ENCODE measurements at regions not wholly inside any gene's neighbourhood (a gene's known extent, or its start where the extent isn't known, plus 50 kb on each side); places are given as distances from the start of the nearest gene placed in this dataset.

DNA sequence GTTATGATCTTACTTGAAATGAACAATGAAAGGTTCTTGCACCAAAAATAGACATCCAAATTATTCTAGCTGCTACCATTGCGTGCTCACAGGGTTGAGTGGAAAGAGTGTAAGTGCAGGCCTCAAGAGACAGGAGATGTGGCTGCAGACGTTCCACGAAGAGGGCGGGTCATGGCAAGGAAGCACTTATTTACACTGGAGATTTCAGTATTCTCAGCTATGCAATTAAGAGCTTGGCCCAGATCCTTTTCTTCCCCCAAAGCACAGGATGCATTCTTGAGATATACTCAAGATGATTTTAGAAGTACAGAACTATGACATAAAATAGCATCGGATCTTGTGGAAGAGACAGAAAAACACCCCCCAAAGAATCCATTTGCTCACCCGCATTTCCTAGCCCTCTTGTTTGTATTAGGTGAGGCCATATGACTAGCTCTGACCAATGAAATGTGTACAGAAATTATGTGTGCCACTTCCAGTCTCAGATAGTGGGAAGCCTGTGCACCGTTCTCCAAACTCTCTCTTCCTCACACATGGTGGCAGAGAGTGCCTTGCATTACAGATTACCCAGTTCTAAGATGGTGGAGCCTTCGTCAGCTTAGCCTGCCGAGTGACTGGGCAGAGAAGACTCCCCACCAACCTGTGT is 261.4 kb downstream of the TTC8 start:
- TF ChIP-seq, protein P1, sequence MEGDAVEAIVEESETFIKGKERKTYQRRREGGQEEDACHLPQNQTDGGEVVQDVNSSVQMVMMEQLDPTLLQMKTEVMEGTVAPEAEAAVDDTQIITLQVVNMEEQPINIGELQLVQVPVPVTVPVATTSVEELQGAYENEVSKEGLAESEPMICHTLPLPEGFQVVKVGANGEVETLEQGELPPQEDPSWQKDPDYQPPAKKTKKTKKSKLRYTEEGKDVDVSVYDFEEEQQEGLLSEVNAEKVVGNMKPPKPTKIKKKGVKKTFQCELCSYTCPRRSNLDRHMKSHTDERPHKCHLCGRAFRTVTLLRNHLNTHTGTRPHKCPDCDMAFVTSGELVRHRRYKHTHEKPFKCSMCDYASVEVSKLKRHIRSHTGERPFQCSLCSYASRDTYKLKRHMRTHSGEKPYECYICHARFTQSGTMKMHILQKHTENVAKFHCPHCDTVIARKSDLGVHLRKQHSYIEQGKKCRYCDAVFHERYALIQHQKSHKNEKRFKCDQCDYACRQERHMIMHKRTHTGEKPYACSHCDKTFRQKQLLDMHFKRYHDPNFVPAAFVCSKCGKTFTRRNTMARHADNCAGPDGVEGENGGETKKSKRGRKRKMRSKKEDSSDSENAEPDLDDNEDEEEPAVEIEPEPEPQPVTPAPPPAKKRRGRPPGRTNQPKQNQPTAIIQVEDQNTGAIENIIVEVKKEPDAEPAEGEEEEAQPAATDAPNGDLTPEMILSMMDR (IDR thresholded peaks at IDR 0.05) = no peak
- TF ChIP-seq POLR2A (IDR thresholded peaks at IDR 0.05) (no peak), POLR2AphosphoS5 (IDR thresholded peaks at IDR 0.05) (no peak)

All from sigmoid colon (tissue), 4 donors.